Ascending aorta (tissue), 2 donors: ENCODE measurements at regions not wholly inside any gene's neighbourhood (a gene's known extent, or its start where the extent isn't known, plus 50 kb on each side); places are given as distances from the start of the nearest gene placed in this dataset.
"Not testable (repeated sequence)": the region's sequence is repeated elsewhere in the genome, so short reads cannot be mapped to it uniquely, and the experiment has no call there.

Source experiments
- DNase-seq, 2 donors: peaks; one replicate each; pipeline ENCODE4 v3.0.0-alpha.2; 2019; ENCODE audit warnings: low spot score in 2 of 2
- H3K27ac ChIP-seq, 2 donors: fragments of 200-600 bp; sonication (generic); one replicate each; pipeline ENCODE4 v1.5.1; 2016 to 2017; ENCODE audit warnings: mild to moderate bottlenecking in 1 of 2
- H3K27me3 ChIP-seq: fragments of 200-600 bp; sonication (generic); one replicate; pipeline ENCODE4 v1.5.1; 2017
- H3K36me3 ChIP-seq, 2 donors: fragments of 200-600 bp; sonication (generic); one replicate each; pipeline ENCODE4 v1.5.1; 2016
- H3K4me1 ChIP-seq, 2 donors: fragments of 200-600 bp; sonication (generic); one replicate each; pipeline ENCODE4 v1.5.1; 2016 to 2017; ENCODE audit warnings: mild to moderate bottlenecking in 1 of 2
- H3K4me3 ChIP-seq, 2 donors: fragments of 200-600 bp; sonication (generic); one replicate each; pipeline ENCODE4 v1.5.1; 2016 to 2017; ENCODE audit warnings: mild to moderate bottlenecking in 1 of 2
- H3K9me3 ChIP-seq, 2 donors: fragments of 200-600 bp; sonication (generic); one replicate each; pipeline ENCODE4 v1.5.1; 2016
- CTCF ChIP-seq, 3 experiments: fragments of 200-600 bp in 2 of 3; fragments of 450-650 bp in 1 of 3; sonication (generic) in 2 of 3; IDR thresholded peaks; one replicate each; pipeline ENCODE4 v1.5.1; 2016 to 2019; ENCODE audit warnings: antibody characterized with exemption in 3 of 3, mild to moderate bottlenecking in 1 of 3, moderate library complexity in 1 of 3
- intact Hi-C: fragments of 100-400 bp; cut with DNase I; formaldehyde crosslinking; loops from one replicate; pipeline ENCODE4 v1.15.1; 2023

GRCh38 chr4:79551555-79551954 lies 143.5 kb upstream of the GK2 start:
- H3K4me1 ChIP-seq, result no peaks in the 10 kb centered on the region
- H3K9me3 ChIP-seq, result no peaks in the 10 kb centered on the region
- no peak for DNase-seq
- H3K27ac ChIP-seq, result no peak overlapping the region
- H3K4me3 ChIP-seq, result no peak overlapping the region
- no peaks in the 10 kb centered on the region for H3K36me3 ChIP-seq
- TF ChIP-seq CTCF (IDR thresholded peaks at IDR 0.05), result no peak
- intact Hi-C loops, result no loop called here
- H3K27me3 ChIP-seq, result no peaks in the 10 kb centered on the region

- intact Hi-C loops, result no loop called here
- no peaks in the 10 kb centered on the region for H3K27me3 ChIP-seq
- H3K27ac ChIP-seq, result no peak overlapping the region
- no peak for TF ChIP-seq CTCF (IDR thresholded peaks at IDR 0.05)
- H3K36me3 ChIP-seq, result no peaks in the 10 kb centered on the region
- H3K4me1 ChIP-seq, result no peaks in the 10 kb centered on the region
- no peak for DNase-seq
- no peak overlapping the region for H3K4me3 ChIP-seq
- H3K9me3 ChIP-seq, result no peaks in the 10 kb centered on the region
Measured at GRCh38 chr4:79547851-79548250, 139.8 kb upstream of the GK2 start.

DNA sequence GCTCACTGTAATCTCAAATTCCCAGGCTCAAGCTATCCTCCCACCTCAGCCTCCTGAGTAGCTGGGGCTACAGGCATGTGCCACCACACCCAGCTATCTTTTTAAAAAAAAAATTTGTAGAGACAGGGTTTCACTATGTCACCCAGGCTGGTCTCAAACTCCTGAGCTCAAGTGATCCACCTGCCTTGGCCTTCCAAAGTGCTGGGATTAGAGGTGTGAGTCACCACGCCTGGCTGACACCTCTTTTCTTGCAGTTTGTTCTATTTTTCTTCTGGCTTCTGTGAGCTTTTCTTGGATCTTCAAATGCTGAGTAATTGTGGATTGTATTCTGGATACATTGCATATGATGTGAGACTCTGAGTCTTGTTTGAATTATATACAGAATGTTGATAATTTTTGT lies 137.3 kb upstream of the GK2 start:
- H3K9me3 ChIP-seq, H3K27ac ChIP-seq, intact Hi-C loops: not testable (repeated sequence)

GRCh38 chr4:79540143-79540542 lies 132.1 kb upstream of the GK2 start:
- Histone ChIP-seq H3K27ac (no peak overlapping the region), H3K9me3 (no peaks in the 10 kb centered on the region), H3K4me1 (no peaks in the 10 kb centered on the region), H3K27me3 (no peaks in the 10 kb centered on the region), H3K36me3 (no peaks in the 10 kb centered on the region), H3K4me3 (no peak overlapping the region)
- intact Hi-C loops, result no loop called here
- DNase-seq, result no peak
- TF ChIP-seq CTCF (IDR thresholded peaks at IDR 0.05), result no peak

More for the DNA sequence above, 137.3 kb upstream of the GK2 start:
- H3K36me3 ChIP-seq, H3K4me3 ChIP-seq, DNase-seq, H3K4me1 ChIP-seq, H3K27me3 ChIP-seq: not testable (repeated sequence)

DNA sequence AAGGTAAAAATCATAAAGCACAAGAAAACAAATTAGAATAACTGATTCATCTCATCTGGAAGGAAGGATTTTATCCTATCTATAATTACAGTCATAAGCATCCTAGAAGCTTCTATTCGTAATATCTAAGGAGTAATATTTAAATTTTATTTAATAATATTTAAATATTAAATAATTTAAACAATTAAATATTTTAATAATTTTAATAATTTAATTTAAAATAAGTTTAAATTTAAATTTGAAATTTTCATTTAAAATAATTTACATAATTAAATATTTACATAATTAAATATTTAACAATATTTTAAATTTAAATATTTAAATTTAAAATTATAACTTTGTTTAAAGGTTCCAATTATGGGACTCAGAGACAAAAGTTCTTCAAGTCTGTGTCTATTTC lies 127.5 kb upstream of the GK2 start:
- no peaks in the 10 kb centered on the region for H3K27me3 ChIP-seq
- no peak for DNase-seq
- no peaks in the 10 kb centered on the region for H3K4me1 ChIP-seq
- no peak overlapping the region for H3K4me3 ChIP-seq
- no peaks in the 10 kb centered on the region for H3K36me3 ChIP-seq
- intact Hi-C loops, result no loop called here
- no peak for TF ChIP-seq CTCF (IDR thresholded peaks at IDR 0.05)
- no peak overlapping the region for H3K27ac ChIP-seq
- H3K9me3 ChIP-seq, result no peaks in the 10 kb centered on the region

GRCh38 chr4:79528241-79528706 lies 120.2 kb upstream of the GK2 start:
- intact Hi-C loops, result no loop called here
- Histone ChIP-seq H3K27me3 (no peaks in the 10 kb centered on the region), H3K9me3 (no peaks in the 10 kb centered on the region), H3K36me3 (no peaks in the 10 kb centered on the region), H3K4me3 (no peak overlapping the region), H3K4me1 (peaks cover 0 to 2% of the 10 kb centered on the region in 2 donors), H3K27ac (no peak overlapping the region)
- no peak for TF ChIP-seq CTCF (IDR thresholded peaks at IDR 0.05)
- no peak for DNase-seq
